ENCODE measurements at regions not wholly inside any gene's neighbourhood (a gene's known extent, or its start where the extent isn't known, plus 50 kb on each side); places are given as distances from the start of the nearest gene placed in this dataset.

DNA sequence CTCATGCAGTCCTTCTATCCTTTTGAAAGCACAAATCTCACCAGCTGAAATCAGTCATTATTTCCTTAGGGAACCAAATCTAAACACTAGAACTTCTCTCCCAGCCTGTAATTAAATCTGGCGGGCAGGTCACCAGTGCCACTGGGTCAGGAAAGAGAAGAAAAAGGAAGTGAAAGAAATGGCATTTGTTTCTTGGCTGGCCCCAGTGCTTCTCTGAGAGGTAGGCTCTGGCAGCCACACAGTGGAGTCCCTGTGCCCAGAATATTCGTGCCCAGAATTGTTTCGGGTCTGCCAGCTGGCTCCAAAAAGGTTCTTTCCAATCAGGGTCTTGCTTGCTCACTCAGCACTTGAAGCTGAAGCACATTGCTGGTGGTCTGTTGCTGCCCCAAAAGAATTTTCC, 133.9 kb upstream of the MTAP start:
- DNase-seq (ENCODE audit: low read depth): no peak

DNA sequence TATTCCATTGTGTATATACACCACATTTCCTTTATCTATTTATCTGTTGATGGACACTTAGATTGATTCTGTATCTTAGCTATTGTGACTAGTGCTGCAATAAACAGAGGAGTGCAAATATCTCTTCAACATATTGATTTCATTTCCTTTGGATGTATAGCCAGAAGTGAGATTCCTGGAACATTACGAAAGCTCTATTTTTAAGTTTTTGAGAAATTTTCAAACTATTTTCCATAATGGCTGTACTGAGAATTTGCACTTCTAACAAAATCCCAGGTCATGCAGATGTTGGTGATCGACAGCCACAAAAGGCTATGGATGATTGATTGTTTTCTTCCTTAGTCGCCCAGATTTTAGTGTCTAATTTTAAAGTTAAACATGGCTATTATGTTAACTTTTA, 132.7 kb upstream of the MTAP start:
- DNase-seq (ENCODE audit: low read depth): no peak

DNA sequence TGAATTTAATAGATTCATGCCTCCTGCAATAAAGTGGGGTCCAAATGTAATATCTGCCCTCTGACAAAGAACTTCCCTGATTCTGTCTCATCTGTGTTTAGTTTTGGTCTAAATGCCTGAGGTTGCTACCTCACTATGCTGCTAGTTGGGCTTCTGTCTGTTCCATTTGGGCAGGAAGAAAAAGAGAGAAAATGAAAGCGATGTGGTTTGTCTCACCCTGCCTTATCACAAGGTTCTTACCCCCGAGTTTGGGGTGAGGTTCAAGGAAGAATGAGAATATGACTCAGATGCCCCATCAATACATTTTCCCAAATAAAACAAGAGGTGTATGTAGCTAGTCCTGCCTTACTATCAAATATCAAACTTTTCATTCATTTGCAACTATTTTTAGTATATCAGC, 132.1 kb upstream of the MTAP start:
- DNase-seq (ENCODE audit: low read depth): no peak

DNA sequence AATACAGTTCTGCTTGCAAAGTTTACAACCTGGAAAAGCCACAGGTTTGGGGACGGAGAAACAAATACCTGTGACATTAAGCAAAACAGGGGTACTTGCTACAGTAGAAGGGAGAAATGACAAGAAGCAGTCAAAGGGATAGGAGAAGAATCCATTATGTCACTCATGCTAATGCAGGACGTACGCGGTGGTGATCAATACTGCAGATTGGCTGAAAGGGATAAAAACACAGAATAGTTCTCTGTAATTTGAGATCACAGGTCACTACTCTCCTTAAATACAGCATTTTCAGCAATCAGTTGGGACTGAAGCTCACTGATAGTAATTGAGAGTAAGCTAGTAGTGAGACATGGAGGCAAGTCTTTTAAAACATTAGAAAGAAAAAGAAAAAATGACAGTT, 130.3 kb upstream of the MTAP start:
- no peak for DNase-seq (ENCODE audit: low read depth)

DNA sequence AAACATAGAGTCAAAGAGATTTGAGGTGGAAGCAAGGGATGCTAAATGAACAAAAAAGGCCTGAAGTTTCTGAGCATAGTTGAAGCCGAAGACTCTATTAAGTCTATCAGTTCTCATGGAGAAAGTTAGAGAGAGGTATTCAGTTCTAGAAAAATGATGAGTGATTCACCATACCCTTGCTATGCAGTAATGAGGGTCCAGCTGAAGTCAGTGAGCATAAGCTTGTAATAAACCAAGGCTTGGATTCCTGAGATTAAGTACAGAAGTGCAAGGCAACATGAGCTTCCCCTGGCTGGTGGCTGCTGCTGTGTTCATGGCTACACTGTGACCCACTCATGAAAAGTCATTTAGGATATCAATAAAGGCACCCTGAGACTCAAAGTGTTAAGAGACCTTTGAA, 129.7 kb upstream of the MTAP start:
- DNase-seq (ENCODE audit: low read depth): no peak

DNA sequence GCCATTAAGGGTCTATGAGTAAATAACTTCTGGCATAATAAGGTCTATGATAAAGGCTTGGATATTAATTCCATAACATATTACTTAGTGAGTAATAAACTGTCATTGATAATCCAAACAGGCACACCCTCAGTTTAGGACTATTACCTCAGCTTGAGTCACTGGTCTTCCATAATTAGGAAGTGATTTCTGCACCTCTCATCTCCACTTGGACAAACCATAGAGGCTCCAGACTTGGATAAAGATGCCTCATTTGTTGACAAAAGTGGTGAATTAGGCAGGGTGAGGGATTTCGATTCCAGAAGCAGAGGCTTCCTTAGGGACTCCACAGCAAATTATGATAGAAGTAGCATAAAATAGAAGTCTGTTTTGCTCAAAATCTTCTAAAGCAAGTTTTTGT, 127.5 kb upstream of the MTAP start:
- DNase-seq (ENCODE audit: low read depth): peak; percentile 37

DNA sequence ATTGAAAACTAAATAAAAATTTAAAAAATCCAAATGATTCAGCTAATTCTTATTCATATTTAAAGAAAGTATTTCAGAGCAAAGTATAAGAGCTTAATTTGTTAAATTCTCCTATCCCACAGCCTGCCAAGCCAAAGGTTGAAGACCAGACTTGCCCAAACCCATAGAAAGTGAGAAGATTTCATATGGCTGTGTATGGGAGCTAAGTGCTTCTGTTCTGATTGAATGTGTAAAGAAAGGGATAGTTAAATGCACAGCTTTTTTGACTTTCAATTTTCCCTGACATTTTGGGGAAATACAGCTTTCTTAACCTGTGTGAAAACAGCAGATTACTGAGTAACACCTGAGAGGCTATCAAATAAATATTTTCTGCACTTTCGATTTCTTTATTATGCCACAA, 125.0 kb upstream of the MTAP start:
- DNase-seq (ENCODE audit: low read depth): peak; percentile 36

DNA sequence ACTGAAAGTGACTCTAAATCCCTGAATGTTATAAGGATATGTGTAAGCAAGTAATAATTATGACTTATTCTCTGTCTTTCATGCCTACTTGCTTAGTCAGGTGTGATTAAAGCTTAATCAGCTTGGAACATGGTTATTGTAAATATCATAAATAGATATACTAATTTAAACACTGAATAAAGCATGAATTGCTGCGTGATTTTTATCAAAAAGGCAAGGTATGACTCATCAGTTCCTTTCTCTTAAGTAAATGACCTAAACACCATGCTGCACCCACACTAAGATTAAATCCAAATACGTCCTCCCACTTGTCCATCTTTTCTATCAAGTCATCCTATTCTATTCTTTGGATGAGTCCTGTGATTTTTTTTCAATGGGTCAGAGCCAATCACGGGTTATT, 124.6 kb upstream of the MTAP start:
- peak; percentile 85 for DNase-seq (ENCODE audit: low read depth)

DNA sequence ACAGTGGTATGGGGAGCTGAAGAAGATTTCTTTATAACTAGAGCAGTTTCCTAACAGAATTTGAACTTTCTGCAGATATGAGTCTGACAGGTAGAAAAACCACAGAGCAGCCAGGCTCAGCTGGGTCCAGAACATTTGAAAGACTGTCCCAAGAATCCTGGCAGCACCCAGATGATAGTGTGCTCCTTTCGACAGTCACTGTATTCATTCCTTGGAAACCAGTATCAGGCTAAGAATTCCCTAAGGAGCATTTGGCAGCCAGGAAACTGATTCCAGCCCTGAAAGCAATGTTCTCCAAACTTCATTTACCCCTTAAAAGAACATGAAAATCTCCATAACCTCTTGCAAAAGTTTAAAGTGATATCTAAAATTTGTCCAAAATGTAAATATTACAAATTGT, 123.0 kb upstream of the MTAP start:
- DNase-seq (ENCODE audit: low read depth): peak; percentile 76

DNA sequence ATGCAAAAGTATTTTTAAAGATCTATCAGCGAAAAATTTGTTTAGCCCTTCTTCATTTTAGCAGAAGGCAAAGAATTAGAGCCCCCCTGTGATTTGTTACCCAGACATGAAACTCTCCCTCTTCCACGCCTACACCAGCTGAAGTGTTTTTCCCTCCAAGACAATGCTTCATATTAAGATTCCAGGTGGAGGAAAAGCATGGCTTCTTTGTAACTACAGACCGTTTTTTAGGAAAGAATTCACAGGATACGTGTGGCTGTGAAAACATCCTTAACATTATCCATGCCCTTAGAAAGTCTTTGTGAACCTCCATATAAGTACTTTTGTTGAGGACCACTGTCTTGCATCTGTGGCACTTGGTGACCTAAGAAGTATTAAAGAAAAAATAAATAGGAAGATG, 121.8 kb upstream of the MTAP start:
- no peak for DNase-seq (ENCODE audit: low read depth)

DNA sequence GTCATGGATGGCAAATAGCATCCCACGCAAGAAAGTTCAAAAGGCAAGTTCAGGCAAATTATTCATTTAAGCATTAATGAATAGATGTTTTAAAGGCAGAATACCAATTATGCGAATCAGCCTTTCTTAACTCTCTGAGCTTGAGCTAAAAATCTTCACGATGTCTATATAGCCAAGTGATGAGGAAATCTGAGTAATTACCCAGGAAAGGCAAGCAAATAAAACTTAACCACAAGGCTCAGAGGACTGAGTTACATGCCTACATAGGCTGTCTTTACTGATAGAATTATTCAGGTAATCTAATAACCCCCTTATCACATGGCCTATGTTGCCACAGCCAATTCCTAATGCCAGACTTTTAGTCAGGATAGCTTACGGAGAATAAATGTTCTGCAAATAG, 120.8 kb upstream of the MTAP start:
- peak; percentile 79 for DNase-seq (ENCODE audit: low read depth)

DNA sequence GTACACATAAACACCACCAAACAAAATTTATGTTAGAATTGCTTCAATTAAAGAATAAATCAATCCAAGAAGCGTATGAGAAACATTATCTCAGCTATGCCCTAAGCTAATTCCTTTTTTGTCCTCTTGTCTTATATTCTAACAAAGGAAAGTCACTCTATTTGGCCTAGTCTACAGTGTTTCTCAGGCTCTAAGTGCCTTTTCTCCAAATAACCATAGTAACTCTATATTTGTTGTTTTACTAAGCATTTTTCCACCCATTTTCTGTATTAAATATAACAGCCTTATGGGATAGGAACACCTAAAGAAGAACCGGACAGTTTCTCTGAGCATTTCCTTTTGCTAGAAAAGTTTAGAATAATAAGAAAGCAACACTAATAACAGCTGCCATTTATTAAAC, 120.1 kb upstream of the MTAP start:
- no peak for DNase-seq (ENCODE audit: low read depth)

DNA sequence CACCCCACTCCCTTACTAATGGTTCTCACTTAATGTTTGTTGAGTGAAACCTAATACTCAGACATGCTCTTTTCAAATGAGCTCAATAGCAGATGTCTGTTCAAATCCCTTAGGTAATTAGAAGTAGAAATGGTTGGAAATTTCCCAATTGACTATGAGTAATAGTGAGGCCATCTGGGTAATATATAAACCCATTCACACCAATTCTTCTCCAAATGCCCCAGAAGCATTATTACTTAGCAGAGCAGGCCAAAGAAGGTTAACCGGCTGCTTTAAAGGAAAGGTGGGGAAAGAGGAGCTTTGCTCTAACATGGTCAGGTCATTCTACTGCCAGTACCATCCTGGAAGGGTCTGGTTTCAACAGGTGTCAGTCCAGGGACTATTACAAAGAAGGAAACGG, 119.5 kb upstream of the MTAP start:
- DNase-seq (ENCODE audit: low read depth): peak; percentile 79

DNA sequence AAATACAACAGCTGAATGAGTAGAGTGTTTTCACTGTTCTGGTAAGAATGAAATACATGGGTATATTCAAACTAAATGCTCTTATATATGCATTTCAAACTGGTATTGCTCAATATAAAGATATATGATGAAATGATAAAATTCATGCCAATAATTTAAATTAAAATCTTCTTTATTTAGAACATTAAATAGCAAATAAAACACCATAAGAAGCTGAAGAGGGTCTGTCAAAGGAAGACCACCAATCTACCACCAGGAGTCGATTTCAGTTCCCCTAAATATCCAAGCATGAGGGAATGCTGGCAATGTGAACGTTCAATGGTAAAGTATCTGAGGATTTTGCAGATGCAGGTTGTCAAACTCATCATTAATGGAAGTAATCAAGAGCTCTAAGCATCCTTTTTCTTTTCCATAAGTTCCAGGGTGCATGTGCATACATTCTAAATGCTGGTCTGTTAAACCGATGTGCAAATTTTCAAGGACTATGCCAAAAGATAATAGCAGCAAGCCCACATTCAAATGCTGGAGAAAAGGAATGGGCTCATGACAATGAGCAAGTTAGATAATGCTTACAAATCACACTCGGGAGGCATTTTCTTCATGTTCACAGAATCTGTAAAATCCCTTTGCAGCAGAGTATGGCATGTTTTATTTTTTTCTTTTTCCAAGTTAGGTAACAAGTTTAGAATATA, 118.8 kb upstream of the MTAP start:
- no peak for DNase-seq (ENCODE audit: low read depth)

DNA sequence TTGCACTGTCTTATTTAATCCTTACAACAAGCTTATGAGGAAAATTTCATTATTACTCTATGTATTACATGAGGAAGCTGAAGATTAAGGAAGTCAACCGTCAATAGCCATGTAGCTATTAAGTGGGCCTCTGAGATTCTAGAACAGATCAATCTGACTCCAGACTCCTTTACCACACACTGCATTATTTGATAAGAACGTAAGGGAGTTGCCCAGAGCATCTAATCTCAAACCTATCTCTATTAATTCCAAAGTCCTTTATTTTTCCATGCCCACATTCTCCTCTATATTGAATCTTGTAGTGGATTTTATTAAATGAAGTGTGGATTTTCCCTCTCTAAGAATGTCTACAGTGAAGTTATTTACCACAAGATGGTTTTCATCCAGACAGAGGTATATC, 118.2 kb upstream of the MTAP start:
- DNase-seq (ENCODE audit: low read depth): no peak

DNA sequence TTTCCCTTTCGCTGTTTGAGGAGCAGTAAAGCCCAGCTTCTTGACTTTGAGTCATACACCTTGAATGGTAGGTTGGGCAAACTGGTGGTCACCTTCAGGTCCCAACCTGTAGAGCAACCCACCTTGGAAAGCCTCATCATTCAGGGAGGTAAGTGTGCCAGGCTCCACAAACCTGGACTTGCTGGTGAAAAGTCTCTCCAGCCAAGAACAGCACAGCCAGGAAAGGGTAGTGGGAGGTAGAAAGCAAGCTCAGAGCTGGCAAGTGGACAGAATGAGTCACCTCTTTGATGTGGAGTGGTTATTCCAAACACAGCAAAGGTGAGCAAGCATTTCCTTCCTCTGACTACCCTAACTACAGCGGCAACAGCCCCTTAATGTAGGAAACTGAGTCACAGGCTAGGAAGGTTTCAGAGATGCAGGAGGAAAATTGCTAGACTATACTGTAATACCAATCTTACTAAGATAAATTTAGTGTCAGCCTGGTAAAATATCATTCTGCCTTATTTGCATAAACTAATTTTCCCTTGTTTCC, 117.5 kb upstream of the MTAP start:
- DNase-seq (ENCODE audit: low read depth): peak; percentile 56

DNA sequence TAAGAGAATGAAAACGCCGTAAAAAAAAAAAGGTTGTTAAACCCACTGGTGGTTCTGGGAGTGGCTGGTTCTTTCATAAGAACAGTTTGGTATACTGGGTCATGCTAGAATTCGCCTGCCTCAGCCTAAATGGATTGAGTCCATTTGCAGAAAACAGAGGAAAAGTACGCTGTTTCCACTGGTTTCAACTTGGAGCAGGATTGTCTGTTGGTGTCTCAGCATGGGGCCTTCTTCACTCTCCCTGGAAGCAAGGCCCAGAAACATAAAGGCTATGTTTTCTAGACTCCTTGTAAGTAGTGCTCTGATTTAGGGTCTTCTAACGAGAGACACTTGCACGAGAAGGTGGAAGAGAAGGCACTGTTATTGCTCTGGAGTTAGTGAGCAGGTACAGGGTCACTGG, 116.9 kb upstream of the MTAP start:
- no peak for DNase-seq (ENCODE audit: low read depth)

DNA sequence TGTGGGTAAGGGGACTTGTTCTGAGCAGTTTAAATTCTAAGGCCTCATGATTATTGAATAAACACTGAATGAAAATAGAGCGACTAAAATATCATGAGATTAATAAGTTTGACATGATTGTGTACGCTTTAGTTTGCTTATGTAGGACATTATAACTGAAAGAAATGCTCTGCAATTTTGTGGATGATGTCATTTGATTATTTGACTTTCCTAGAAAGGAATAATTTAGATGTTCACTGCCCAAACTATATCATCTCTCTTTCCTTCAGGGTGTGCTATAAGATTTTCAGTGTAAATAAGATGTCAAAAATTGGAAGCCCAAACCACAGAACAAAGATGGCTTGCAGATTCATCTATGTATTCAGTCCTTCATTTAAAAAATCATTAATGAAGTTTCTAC, 115.7 kb upstream of the MTAP start:
- no peak for DNase-seq (ENCODE audit: low read depth)

DNA sequence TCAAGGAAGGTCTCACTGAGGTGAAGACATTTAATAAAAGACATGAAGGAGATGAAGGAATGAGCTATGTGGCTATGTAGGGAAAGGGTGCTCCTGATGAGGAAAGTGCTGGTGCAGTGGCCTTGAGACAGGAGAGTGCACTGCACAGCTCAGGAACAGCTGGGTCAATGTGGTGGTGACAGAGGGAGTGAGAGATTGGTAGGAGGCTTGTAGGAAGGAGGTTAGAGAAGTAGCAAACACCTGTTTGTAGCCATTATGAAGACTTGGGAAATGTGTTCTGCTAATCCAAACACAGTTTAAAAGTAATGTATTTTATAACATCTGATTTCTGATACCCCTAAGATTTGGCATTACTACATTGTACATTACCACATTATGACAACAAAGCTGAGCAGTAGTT, 115.1 kb upstream of the MTAP start:
- peak; percentile 65 for DNase-seq (ENCODE audit: low read depth)

DNA sequence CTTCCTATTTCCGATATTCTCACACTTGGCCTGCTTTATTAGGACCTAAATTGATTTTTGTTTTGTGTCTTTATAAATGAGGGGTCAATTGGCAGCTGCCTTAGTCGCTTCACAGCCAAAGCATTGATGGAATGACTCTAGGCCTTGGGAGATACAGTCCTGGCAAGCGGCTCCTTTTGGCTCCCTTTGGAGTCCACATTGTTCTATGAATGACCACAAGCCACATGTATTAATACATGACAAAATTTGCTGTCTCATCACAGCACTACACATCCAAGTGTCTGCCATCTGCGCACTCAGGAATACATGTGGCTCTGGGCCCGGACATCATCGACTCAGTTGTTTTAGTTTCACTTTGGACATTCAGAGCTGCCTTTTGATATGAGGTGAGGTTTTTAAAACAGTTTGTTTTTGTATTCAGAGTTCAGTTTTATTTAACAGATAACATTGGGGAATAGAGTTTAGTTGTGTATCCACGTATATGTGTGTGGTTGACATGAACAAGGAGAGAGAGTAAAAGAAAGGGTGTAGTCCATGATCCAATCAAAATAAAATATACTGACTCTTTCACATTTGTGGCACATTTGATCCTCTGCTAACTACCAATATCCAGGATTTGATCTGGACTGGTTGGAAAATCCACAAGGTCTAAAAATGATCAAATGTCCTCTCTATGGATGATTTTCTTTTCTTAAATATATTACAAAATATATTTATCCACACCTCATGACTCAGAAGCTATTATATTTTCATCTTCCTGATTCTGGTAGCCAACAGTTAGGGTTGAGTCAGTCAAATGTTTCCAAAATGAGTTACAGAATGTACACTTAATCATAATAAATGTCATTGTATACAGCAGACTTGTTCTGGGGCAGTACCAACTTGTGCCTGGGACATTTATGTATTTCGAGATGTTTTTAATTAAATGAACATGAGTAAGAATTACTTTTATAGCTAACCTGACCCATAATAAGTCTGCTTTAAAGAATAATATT, 114.0 kb upstream of the MTAP start:
- DNase-seq (ENCODE audit: low read depth): peak; percentile 89

DNA sequence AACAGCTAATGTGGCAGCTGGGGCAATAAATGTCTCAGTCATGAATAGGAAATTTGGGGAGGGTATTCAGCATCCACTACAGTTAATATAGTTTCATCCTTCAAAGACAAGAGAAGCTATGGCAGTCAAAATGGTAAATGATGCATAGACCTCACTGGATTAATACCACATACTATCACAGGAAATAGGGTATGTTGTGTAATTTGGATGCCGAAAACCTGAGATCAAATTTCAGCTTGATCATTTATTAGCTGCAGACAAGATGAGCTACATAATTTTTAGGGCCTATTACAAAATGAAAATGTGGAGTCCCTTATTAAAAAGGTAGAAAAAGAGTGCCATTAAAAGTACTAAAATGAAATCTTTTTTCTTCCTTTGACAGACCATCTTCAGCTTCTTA, 112.6 kb upstream of the MTAP start:
- no peak for DNase-seq (ENCODE audit: low read depth)

DNA sequence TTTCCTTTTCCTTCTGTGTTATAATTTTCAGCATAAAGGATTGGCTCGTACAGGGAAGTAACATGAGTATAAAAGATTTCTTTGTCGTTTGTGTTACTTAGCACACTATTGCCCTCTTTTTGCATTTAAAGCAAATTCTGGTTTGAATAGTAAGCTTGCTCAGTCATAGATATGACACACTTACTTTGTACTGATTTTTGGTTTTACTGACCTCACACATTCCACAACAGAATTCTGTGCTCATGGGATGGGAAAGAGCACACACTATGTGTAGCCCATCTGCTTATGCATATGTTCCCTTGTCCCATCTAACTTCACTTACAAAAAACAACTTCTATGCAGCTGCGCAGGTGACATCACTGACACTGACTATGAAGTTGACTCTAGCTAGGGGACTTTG, 111.9 kb upstream of the MTAP start:
- peak; percentile 59 for DNase-seq (ENCODE audit: low read depth)

DNA sequence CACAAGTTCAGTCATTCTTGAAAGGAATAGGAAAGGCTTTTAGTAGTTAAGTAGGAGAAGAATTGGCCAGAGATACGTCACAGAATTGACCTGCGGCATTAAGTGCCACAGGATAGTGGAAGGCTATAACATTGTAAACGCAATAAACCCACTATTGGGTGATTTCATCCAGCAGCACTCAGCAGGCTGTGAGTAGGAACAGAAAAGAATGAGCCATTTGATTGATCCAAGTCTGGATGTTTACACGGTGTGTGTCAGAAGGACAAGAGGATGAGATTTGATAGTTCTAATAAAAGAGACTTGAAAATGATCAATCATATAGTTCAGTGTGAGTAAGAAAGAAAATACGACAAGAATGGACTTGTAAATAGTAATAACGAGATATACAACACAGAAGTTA, 110.0 kb upstream of the MTAP start:
- no peak for DNase-seq (ENCODE audit: low read depth)

All from LHCN-M2 (cell line).